Fibroblast of skin of left quadriceps (primary cell): ENCODE measurements at regions not wholly inside any gene's neighbourhood (a gene's known extent, or its start where the extent isn't known, plus 50 kb on each side); places are given as distances from the start of the nearest gene placed in this dataset.
"Not testable (repeated sequence)": the region's sequence is repeated elsewhere in the genome, so short reads cannot be mapped to it uniquely, and the experiment has no call there.

Experiments
- DNase-seq, 2 experiments: peaks; one replicate each; pipeline ENCODE4 v3.0.0-alpha.2; 2013; ENCODE audit warnings: low read depth in 2 of 2

- DNase-seq, result no peak
Observed at GRCh38 chr16:87150262-87150661, 166.9 kb downstream of the C16orf95 start.

DNA sequence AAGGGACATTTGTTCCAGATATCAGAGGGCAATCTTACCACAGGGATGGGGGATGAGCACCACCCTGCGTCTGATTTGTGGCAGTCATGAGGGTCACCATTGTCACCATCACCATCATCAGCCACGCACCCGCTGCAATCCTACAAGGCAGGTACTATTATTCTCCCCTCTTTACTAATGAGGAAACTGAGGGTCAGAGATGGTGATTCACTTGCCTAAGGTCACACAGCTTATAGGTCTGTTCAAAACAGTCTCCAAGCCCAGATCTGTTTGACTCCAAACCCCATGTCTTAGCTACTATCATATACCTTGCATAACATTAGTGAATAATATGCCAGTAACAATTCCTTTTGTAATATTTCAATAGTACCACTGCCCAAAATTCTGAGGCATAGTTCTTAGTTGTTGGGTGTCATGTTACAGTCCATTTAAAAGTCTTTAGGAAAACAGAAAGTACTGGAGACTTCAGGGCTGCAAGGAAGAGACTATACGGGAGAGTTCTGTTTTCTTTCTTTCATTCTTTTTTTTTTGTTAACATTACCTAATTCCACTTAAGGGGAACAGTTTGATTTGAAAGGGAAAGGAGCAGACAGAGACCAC, 166.4 kb downstream of the C16orf95 start:
- DNase-seq, result no peak

DNA sequence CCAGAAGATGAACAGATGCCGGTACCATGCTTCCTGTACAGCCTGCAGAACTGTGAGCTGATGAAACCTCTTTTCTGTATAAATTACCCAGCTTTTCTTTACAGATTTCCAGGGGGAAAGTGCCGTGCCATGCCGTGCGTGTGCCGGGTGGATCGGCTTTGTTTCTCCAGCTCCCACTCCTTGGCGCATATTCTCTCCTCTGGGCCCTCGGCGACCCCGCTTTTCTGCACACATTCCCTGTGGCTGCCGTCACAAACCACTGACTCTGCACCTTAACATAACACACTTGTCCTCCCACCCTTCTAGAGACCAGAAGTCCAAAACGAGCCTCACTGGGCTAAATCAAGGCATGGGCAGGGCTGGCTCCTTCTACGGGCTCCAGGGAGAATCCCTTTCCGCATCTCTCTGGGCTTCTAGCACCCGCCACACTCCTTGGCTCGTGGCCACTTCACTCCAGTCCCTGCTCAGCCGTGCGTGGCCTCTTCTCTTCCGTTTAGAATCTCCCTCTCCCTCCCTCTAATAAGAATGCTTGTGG, 164.9 kb downstream of the C16orf95 start:
- DNase-seq, result no peak

GRCh38 chr16:87153326-87153725, 163.9 kb downstream of the C16orf95 start:
- DNase-seq, result no peak

- not testable (repeated sequence) for DNase-seq
Observed at GRCh38 chr16:87155315-87155714, 161.9 kb downstream of the C16orf95 start.

DNA sequence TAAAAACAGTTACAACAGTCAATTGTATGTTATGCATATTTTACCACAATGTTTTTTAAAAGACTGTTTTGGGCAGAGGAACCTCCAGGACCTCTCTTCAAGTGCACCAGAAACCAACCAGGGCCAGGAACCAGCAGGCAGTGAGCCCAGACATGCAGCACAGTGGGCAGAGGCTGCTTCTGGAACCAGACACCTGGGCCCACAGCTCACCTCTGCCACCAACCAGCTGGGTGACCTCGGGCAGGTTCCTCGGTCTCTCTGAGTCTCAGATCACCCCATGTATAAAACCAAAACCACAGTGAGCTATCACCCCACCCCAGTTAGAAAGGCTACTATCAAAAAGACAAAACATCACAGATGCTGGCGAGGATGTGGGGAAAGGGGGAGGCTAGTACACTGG, 161.0 kb downstream of the C16orf95 start:
- no peak for DNase-seq

DNA sequence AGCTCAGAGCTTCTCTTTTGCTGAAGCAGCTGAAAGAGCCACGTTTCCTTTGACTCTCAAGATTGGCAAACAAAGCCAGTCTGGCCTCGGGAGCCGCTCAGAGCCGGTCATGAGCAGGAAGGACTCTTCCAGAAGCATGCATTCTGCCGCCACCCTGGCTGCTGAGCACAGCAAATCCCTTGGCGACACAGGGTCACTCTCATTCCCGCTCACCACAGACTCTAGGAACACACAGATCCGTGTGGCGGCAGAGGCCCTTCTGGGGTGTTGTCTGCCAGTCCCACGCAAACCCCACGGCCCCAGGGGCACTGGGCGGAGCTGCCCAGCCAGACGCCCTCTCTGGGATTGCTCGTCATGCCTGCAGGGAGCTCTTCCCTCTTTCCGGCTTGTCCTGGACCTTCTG, 157.0 kb downstream of the C16orf95 start:
- no peak for DNase-seq

DNA sequence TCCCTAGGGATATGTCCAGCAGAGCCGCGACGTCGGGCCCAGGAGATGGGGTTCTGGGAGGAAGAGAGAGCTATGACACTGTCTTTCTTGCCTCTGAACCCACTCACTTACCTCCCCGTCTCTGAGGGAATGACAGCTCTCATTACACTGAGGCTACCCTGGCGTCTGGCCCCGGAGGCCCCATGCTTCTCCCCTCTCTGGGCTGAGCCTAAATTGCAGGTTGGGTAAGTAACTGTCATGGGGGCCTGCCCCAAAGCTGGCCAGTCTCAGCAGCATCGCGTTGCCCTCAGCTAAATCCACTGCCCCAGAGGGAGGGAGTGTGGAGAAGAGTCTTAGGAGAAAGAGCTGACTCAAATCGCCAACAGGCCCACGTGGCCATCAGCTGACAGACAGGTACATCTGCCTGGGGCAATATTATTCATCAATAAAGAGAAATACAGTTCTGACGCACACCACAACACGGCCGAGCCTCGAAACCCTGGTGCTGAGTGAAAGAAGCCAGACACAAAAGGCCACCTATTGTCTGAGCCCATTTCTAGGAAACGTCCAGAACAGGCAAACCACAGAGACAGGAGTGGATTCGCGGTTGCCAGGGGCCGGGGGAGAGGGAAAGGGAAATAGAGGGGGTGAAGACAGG, 156.4 kb downstream of the C16orf95 start:
- DNase-seq, result no peak

DNA sequence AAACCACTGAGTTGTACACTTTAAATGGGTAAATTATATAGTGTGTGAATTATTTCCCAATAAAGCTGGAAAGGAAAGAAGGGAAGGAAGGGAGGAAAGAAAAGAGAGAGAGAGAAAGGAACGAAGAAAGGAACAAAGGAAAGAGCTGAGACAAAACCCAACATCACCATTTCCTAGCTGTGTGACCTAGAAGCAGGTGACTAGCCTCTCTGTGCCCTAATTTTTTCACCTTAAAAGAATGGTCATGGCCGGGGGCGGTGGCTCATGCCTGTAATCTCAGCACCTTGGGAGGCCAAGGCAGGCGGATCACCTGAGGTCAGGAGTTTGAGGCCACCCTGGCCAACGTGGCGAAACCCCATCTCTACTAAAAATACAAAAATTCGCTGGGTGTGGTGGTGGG, 155.8 kb downstream of the C16orf95 start:
- not testable (repeated sequence) for DNase-seq

- DNase-seq, result no peak
Observed at GRCh38 chr16:87161822-87162676, 155.1 kb downstream of the C16orf95 start.

- not testable (repeated sequence) for DNase-seq
Observed at GRCh38 chr16:87162799-87163198, 154.4 kb downstream of the C16orf95 start.

GRCh38 chr16:87163637-87164036, 153.6 kb downstream of the C16orf95 start:
- no peak for DNase-seq

GRCh38 chr16:87165151-87165550, 152.0 kb downstream of the C16orf95 start:
- no peak for DNase-seq

GRCh38 chr16:87165885-87166284, 151.3 kb downstream of the C16orf95 start:
- no peak for DNase-seq

DNA sequence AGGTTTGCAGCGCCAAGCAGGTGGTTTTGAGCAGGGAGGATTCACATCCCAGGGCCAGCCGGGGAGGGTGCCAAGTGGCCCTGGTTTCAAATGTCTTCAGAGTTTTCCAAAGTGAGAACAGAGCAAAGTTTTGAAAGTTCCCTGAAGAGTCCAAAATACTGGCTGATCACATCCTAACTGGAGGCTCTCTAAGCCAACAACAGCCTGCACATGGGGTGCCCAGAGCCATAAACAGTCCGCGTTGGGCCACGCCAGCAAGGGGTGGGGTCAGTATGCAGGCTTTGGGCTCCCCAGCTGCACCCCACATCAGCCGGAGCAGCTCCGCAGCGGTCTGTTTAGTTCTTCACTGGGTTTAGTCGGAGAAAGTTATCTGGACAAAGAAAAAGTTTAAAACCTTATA, 150.9 kb downstream of the C16orf95 start:
- DNase-seq, result no peak

- DNase-seq, result no peak
Observed at GRCh38 chr16:87166934-87167333, 150.3 kb downstream of the C16orf95 start.

DNA sequence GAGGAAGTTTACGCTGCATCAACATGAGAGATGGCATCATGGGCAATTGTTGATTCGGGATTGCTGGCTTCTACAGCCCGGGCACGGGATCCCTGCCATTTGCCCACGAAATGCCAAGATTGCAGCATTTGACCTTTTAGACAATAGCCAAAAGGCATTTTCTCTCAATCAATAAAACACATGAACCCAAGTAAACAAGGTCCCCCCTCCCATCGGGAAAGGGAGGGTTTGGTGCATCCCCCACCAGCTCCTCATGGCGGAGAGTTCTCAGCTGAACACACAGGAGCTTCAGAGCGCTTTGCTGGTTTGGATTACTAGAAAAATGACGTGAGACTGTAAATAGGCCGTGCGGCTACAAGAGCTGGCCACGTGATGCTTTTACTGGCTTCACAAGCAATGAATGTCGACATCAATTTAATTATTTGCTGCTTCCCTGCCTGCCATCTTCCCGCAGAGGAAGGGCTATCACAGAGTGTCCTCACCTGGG, 147.6 kb downstream of the C16orf95 start:
- no peak for DNase-seq

DNA sequence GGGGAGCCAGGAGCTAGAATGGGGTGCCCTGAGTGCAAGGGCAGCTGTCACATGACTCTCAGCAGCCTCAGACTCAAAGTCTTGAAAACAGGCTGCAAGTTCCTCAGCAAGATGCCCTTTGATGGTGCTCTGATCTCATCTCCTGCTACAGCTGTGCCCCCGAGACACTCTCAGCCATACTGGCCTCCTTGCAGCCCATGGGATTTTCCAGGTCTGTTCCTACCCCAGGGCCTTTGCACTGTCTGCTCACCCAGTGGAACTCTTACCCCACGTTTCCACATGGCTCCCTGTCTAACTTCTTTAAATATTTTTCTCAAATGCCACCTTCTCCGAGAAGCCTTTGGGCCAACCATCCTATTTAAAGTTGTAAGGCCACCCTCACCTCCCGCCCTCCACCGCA, 146.9 kb downstream of the C16orf95 start:
- DNase-seq, result no peak

- no peak for DNase-seq
Observed at GRCh38 chr16:87171723-87172122, 145.5 kb downstream of the C16orf95 start.

- no peak for DNase-seq
Observed at GRCh38 chr16:87172632-87173031, 144.6 kb downstream of the C16orf95 start.

- no peak for DNase-seq
Observed at GRCh38 chr16:87173294-87173893, 143.8 kb downstream of the C16orf95 start.

DNA sequence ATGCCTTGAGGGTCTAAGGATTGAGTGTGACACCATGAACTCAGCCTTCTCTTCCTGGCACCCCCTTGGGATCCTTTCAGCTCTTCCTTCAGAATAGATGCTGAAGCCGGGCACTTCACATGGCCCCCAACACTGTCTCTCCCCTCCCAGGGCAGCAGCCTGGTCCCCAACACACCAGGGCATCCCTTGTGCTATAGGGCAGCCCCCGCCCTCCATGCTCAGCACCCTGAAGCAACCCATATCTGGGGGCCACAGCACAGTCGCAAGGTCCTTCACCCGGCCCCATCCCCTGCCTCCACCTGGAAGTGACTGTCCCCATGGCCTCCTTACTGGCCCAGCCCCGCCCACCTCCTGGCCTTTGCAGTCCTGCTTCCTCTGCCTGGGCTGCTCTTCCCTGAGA, 143.1 kb downstream of the C16orf95 start:
- no peak for DNase-seq
